HUES6 (cell line): ENCODE measurements at regions not wholly inside any gene's neighbourhood (a gene's known extent, or its start where the extent isn't known, plus 50 kb on each side); places are given as distances from the start of the nearest gene placed in this dataset.
"Not testable (repeated sequence)": the region's sequence is repeated elsewhere in the genome, so short reads cannot be mapped to it uniquely, and the experiment has no call there.

ENCODE experiments used
- H3K27ac ChIP-seq: 2 replicates; pipeline ENCODE4 v1.7.0; 2013; ENCODE audit warnings: low read depth, mild to moderate bottlenecking, low read length, inconsistent platforms
- H3K27me3 ChIP-seq: 2 replicates; pipeline ENCODE4 v1.6.1; 2013; ENCODE audit warnings: low read length; ENCODE audit not compliant: control insufficient read depth, insufficient read depth
- H3K36me3 ChIP-seq: 2 replicates; pipeline ENCODE4 v1.6.1; 2013; ENCODE audit warnings: low read length; ENCODE audit not compliant: control insufficient read depth, insufficient read depth
- H3K4me1 ChIP-seq: 2 replicates; pipeline ENCODE4 v1.6.1; 2013; ENCODE audit warnings: low read length; ENCODE audit not compliant: control insufficient read depth, insufficient read depth
- H3K4me3 ChIP-seq: 2 replicates; pipeline ENCODE4 v1.5.1; 2013; ENCODE audit warnings: low read depth, low read length
- H3K9ac ChIP-seq: one replicate; pipeline ENCODE4 v1.6.1; 2013; ENCODE audit warnings: mild to moderate bottlenecking, low read length
- H3K9me3 ChIP-seq: 2 replicates; pipeline ENCODE4 v1.6.1; 2013; ENCODE audit warnings: low read depth, low read length; ENCODE audit not compliant: control insufficient read depth, insufficient read depth

DNA sequence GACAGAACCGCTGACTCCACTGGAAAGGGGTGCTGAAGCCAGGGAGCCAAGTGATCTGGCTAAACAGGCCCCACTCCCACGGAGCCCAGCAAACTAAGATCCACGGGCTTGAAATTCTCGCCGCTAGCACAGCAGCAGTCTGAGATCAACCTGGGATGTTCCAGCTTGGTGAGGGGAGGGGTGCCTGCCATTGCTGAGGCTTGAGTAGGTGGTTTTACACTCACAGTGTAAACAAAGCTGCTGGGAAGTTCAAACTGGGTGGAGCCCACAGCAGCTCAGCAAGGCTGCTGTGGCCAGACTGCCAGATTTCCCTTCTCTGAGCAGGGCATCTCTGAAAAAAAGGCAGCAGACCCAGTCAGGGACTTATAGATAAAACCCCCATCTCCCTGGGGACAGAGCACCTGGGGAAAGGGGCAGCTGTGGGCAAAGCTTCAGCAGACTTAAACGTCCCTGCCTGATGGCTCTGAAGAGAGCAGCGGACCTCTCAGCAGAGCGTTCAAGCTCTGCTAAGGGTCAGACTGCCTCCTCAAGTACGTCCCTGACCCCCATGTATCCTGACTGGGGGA is 101.8 kb downstream of the HNRNPD start:
- Histone ChIP-seq H3K4me1 (peaks cover 18% of the 10 kb centered on the region), H3K4me3 (peak overlapping the region; percentile 6; the same call in 1 of the 2 replicates), H3K9ac (peak overlapping the region; percentile 13)
- H3K27ac ChIP-seq, H3K27me3 ChIP-seq, H3K36me3 ChIP-seq, H3K9me3 ChIP-seq: not testable (repeated sequence)

DNA sequence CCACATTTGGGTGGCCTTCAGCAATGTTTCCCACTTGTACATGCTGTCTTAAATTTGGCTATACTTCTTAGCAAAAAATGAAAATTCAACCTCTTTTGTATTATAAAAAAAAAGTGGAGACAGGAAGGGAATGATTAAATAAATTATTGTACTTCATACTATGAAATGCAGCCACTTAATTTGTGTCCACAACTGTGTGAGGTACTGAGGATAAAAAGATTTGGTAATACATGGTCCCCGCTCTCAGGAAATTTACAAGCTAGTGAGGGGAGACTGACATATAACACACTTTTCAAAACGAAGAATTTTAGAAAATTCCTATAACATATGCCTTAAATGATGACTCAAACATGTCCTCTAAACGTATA is 105.0 kb downstream of the HNRNPD start:
- Histone ChIP-seq H3K9ac (no peak overlapping the region), H3K36me3 (no peaks in the 10 kb centered on the region), H3K4me3 (no peak overlapping the region)

DNA sequence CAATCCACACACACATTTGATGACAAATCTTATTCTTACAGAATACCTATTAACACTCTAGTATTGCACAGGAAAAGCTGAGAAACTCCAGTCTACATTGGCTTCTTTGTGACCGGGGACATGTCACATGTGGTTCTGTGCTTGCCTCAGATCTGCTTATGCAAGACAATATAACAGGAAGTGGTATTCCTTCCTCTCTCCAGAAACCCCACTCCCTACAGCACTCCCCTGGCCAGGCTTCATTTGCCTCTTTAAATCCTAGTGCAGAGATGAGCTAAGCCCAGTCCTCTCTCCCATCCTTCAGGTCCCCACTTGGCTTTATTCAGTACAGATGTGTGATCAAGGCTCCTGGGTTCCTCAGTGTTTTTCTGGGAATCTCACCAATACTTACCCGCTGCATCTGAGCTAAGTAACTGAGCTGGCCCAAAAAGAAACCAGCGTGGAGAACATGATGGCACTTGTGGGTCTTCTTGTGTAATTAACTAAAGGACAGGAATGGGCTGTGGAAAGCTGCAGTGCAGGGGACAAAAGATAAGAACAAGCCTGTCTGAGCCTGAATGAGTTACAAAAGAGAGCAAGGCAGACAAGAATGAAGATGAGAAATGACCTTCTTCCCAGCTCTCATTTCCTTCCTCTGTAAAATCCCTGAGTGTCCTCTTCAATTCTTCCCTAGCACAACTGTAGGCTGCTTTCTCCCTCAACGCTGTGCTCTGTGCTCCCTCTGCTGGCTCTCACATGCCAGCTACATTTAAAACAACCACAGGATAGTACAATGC is 105.6 kb downstream of the HNRNPD start:
- Histone ChIP-seq H3K9ac (no peak overlapping the region), H3K4me3 (no peak overlapping the region), H3K27ac (no peak overlapping the region), H3K27me3 (no peaks in the 10 kb centered on the region), H3K4me1 (peaks cover 18% of the 10 kb centered on the region), H3K36me3 (no peaks in the 10 kb centered on the region), H3K9me3 (0 out of 2 replicates have a peak, but pooled peaks cover 4% of the 10 kb centered on the region)

More for the DNA sequence above, 105.0 kb downstream of the HNRNPD start:
- Histone ChIP-seq H3K4me1 (peaks cover 18% of the 10 kb centered on the region), H3K27me3 (no peaks in the 10 kb centered on the region), H3K9me3 (0 out of 2 replicates have a peak, but pooled peaks cover 4% of the 10 kb centered on the region), H3K27ac (no peak overlapping the region)

DNA sequence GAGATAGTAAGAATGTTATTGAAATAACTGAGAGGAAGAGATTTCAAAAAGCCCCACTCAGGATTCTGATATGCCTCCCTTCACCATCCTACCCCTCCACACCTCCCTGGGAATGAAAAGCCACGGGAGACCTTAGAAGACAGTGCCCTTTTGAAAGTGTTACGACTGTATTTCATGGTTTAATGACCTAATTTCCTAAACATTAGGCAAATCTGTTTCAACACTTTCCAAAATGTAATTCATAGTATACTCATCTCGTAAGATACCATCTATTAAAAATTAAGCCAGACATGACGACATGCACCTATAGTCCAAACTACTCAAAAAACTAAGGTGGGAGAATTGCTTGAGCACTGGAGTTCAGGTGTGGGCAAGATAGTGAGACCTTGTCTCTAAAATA is 106.3 kb downstream of the HNRNPD start:
- Histone ChIP-seq H3K27ac (no peak overlapping the region), H3K4me1 (peaks cover 18% of the 10 kb centered on the region), H3K27me3 (no peaks in the 10 kb centered on the region), H3K36me3 (no peaks in the 10 kb centered on the region), H3K9me3 (0 out of 2 replicates have a peak, but pooled peaks cover 4% of the 10 kb centered on the region), H3K4me3 (no peak overlapping the region), H3K9ac (no peak overlapping the region)

DNA sequence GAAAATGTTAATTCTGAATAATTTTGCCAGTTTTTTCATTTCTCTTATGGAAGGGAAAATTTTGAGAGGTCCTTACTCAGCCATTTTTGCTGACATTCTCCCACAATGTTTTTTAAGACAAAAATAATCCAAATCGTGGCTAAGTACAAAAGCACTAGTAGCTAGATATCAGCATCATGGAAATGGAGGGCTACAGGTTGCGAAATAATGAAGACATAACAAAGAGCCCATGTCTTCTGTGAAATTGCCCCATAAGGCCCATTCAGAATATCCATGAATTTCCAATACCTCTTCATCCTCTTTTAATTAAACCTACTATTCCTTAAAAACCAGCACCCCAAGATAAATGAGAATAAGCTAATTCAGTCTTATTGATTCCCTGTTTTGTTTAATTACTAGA is 107.4 kb downstream of the HNRNPD start:
- H3K9ac ChIP-seq, result no peak overlapping the region
- no peaks in the 10 kb centered on the region for H3K36me3 ChIP-seq
- H3K27me3 ChIP-seq, result no peaks in the 10 kb centered on the region
- 0 out of 2 replicates have a peak, but pooled peaks cover 4% of the 10 kb centered on the region for H3K9me3 ChIP-seq
- no peak overlapping the region for H3K4me3 ChIP-seq
- peaks cover 7% of the 10 kb centered on the region for H3K4me1 ChIP-seq
- no peak overlapping the region for H3K27ac ChIP-seq

DNA sequence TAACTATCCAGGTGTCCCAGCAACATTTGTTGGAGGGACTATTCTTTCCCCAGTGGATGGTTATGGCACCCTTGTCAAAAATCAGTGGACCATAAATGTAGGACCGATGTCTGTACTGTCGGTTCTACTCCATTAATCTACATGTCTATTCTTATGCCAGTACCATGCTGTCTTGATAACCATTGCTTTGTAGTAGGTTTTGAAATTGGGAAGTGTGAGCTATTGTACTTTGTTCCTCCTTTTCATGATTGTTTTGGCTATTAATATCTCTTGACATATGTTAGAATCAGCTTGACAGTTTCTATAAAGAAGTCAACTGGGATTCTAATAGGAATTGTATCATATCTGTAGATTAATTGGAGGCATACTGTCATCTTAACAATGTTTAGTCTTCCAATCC is 112.7 kb downstream of the HNRNPD start:
- no peak overlapping the region for H3K27ac ChIP-seq
- H3K4me1 ChIP-seq, result no peaks in the 10 kb centered on the region
- no peaks in the 10 kb centered on the region; the same call in 1 of the 2 replicates for H3K27me3 ChIP-seq
- H3K9ac ChIP-seq, result no peak overlapping the region
- H3K4me3 ChIP-seq, result no peak overlapping the region
- no peaks in the 10 kb centered on the region for H3K36me3 ChIP-seq
- H3K9me3 ChIP-seq, result 0 out of 2 replicates have a peak, but pooled peaks cover 4% of the 10 kb centered on the region

- no peaks in the 10 kb centered on the region for H3K36me3 ChIP-seq
- H3K27ac ChIP-seq, result no peak overlapping the region
- H3K4me1 ChIP-seq, result no peaks in the 10 kb centered on the region
- H3K9ac ChIP-seq, result no peak overlapping the region
- H3K27me3 ChIP-seq, result no peaks in the 10 kb centered on the region; the same call in 1 of the 2 replicates
- no peak overlapping the region for H3K4me3 ChIP-seq
- H3K9me3 ChIP-seq, result 0 out of 2 replicates have a peak, but pooled peaks cover 4% of the 10 kb centered on the region
Measured at GRCh38 chr4:82260632-82261031, 113.2 kb downstream of the HNRNPD start.

DNA sequence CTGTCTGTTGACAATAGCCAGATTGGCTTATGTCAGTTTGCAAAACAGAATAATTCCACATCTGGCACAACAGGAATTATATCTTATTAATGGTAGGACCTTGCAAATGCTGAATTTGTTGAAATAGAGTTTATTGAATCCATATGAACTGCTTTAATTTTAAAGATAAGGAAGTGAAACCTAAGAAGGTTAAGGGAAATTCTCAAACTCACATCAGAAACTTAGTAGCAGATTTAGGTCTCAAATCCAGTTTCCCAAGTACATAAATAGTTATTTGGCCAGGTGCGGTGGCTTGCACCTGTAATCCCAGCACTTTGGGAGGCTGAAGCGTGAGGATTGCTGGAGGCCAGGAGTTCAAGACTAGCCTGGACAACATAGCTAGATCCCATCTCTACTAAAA is 117.1 kb downstream of the HNRNPD start:
- Histone ChIP-seq H3K36me3 (no peaks in the 10 kb centered on the region), H3K9me3 (no peaks in the 10 kb centered on the region), H3K4me1 (no peaks in the 10 kb centered on the region), H3K9ac (no peak overlapping the region), H3K4me3 (no peak overlapping the region), H3K27ac (no peak overlapping the region), H3K27me3 (no peaks in the 10 kb centered on the region; the same call in 1 of the 2 replicates)

DNA sequence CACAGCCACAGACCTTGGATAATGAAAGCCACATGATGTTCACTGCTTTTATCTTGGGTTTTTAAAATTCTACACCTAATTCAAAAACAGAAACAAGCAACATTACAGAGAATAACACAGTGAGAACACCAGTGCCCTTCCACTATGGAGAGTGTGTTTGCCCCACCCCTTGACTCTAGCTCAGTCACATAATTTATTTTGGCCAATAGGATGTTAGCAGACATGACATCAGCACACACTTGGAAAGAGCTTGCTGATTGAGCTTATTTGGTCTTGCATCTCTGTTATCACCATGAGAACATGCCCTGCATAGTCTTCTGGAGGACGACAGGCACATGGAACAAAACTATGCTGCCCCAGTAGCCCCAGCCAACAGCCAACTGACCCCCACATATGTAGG is 118.1 kb downstream of the HNRNPD start:
- Histone ChIP-seq H3K9me3 (no peaks in the 10 kb centered on the region), H3K36me3 (no peaks in the 10 kb centered on the region), H3K27me3 (no peaks in the 10 kb centered on the region; the same call in 1 of the 2 replicates), H3K4me3 (no peak overlapping the region), H3K9ac (no peak overlapping the region), H3K27ac (no peak overlapping the region), H3K4me1 (no peaks in the 10 kb centered on the region)

DNA sequence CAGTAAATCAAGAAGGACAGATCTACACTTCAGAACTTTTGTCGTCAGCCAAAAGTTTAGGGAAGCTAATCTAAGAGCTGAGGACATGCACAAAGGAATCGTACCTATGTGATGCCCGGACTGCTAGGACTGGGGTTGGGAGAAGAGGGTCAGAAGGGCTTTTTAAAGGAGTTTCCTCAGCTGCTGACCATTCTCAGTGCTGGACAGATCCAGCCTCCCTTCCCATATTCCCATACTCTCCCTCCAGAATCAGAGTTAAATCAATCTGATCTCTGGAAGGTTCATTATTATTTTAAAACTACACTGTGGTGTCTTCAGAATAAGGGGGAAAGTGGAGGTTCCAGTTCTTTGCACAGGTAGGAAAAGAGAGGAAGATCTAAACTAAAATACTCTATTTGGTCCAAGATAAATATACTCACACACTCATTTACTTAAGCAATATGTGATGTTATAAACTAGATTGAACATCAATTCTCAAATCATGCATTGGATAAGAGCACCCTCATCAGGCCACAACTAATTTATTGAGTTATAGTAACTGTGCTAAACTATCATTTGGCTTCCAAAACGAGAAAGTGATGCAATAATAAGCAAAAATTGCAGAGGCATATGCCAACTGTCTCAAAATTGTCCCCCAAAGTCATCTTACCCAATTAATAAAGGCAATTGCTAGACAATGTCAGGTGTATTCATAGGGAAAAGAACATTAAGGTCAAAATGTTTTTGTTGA is 124.7 kb downstream of the HNRNPD start:
- H3K27me3 ChIP-seq, result no peaks in the 10 kb centered on the region
- H3K27ac ChIP-seq, result no peak overlapping the region
- H3K4me1 ChIP-seq, result no peaks in the 10 kb centered on the region
- H3K9me3 ChIP-seq, result no peaks in the 10 kb centered on the region
- H3K4me3 ChIP-seq, result no peak overlapping the region
- no peak overlapping the region for H3K9ac ChIP-seq
- no peaks in the 10 kb centered on the region for H3K36me3 ChIP-seq

DNA sequence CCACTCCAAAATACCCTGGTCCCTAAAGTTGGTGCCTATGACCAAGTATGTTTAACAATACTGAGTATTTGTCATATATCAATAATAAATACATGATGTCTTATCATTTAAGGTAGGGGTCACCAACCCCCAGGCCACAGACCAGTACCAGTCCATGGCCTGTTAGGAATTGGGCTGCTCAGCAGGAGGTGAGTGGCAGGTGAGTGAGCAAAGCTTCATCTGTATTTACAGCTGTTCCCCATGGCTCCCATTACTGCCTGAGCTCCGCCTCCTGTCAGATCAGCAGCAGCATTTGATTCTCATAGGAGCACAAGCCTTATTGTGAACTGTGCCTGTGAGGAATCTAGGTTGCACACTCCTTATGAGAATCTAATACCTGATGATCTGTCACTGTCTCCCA is 126.2 kb downstream of the HNRNPD start:
- Histone ChIP-seq H3K4me1 (no peaks in the 10 kb centered on the region), H3K27ac (no peak overlapping the region), H3K27me3 (no peaks in the 10 kb centered on the region), H3K4me3 (no peak overlapping the region), H3K9ac (no peak overlapping the region), H3K36me3 (no peaks in the 10 kb centered on the region), H3K9me3 (no peaks in the 10 kb centered on the region)
